Right cardiac atrium (tissue), 5 donors: ENCODE measurements at regions not wholly inside any gene's neighbourhood (a gene's known extent, or its start where the extent isn't known, plus 50 kb on each side); places are given as distances from the start of the nearest gene placed in this dataset.
"Not testable (repeated sequence)": the region's sequence is repeated elsewhere in the genome, so short reads cannot be mapped to it uniquely, and the experiment has no call there.

Experiments used
- ATAC-seq, 2 donors: fragments of 200-7000 bp; cut with Tn5 transposase; one replicate each; pipeline versions ENCODE4 v1.8.0 to v1.9.1; 2020; ENCODE audit warnings: moderate library complexity in 2 of 2, mild to moderate bottlenecking in 1 of 2
- DNase-seq, 3 donors: peaks; one replicate each; pipeline ENCODE4 v3.0.0-alpha.2; 2020
- H3K27ac ChIP-seq: one replicate; pipeline ENCODE4 v1.5.1; 2013; ENCODE audit warnings: mild to moderate bottlenecking, low read length, control low read depth, moderate library complexity
- H3K27me3 ChIP-seq: one replicate; pipeline ENCODE4 v1.6.1; 2013; ENCODE audit not compliant: control insufficient read depth, insufficient read depth
- H3K4me1 ChIP-seq: one replicate; pipeline ENCODE4 v1.6.1; 2013; ENCODE audit warnings: low read length; ENCODE audit not compliant: control insufficient read depth, insufficient read depth
- H3K4me3 ChIP-seq: one replicate; pipeline ENCODE4 v1.5.1; 2013; ENCODE audit warnings: low read length, control low read depth
- H3K9me3 ChIP-seq: one replicate; pipeline ENCODE4 v1.6.1; 2013; ENCODE audit warnings: low read length; ENCODE audit not compliant: control insufficient read depth
- WGBS: extraction: QIAGEN DNeasy Blood & Tissue Kit; methylation state at CpG from one replicate; pipeline ENCODE4 v1.1.7; 2013; 5-methylcytosine and 5-hydroxymethylcytosine counted together
- intact Hi-C, 4 donors: fragments of 100-400 bp; cut with DNase I; formaldehyde crosslinking; loops; one replicate each; pipeline versions ENCODE4 v1.11.0 to v1.14.0; 2022 to 2023
- donor health status: healthy with polysubstance abuse.
- donor health status: DM: no; HTN: yes; CAD: no.
- donor health status: DM: no; HTN: no; CAD: no.
- donor health status: DM: no; HTN: yes; CAD: no; lungs with severe emphysema.
- donor health status: DM: yes; HTN: yes; CAD: no.

DNA sequence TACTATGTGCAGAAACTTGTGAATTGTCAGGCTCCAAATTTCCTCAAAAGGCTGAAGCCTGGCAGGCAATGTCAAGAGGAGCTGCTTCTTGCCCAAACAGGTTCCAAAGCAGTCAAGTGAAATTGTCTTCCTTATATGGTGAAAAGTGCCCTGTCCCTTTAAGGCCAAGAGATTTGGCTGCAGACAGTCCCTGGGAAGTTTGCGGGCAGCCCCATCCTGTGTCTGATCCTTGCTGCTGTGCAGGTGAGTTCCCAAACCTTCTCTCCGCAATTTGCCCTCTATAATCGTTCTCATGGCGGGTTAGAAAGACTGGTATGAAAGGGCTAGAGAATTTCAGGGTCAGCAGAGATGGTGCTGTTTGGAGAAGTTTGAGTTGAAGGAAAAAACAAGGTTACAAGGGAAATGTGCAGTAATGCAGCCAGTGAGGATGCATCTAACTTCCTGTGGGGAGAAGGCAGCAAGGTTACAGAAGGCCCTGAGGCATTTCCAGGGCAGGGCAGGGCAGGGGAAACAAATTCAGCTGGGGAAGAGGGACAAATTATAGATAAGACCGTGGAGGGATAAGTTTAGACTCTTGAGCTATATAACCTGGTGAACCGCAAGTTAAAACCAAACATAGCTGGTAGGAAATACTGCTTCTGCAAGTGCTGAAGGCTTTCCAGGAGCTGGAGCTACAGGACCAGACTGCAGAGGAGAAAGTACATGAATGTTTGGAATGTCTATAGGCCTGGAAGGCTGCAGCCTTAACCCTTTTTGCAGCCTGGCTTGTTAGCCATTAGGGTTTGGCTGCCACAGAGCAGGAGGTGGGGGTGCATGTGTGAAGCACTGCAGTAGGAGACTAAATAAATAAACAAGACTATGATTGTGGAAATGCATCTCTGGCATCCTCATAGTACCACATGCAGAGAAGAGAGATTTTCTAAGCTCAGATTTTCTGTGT lies 256.2 kb upstream of the IL12A start:
- intact Hi-C loops: no loop called here
- Histone ChIP-seq H3K4me1 (peaks cover 1% of the 10 kb centered on the region), H3K27ac (peak overlapping the region; percentile 51), H3K4me3 (peak overlapping the region; percentile 33), H3K9me3 (no peaks in the 10 kb centered on the region), H3K27me3 (no peaks in the 10 kb centered on the region)
- WGBS: 23% methylated on average over 6 of the region's 6 CpGs
- DNase-seq (peak in 1 of 3 donors; percentile 29), ATAC-seq (peak; percentile 59 to 68)

DNA sequence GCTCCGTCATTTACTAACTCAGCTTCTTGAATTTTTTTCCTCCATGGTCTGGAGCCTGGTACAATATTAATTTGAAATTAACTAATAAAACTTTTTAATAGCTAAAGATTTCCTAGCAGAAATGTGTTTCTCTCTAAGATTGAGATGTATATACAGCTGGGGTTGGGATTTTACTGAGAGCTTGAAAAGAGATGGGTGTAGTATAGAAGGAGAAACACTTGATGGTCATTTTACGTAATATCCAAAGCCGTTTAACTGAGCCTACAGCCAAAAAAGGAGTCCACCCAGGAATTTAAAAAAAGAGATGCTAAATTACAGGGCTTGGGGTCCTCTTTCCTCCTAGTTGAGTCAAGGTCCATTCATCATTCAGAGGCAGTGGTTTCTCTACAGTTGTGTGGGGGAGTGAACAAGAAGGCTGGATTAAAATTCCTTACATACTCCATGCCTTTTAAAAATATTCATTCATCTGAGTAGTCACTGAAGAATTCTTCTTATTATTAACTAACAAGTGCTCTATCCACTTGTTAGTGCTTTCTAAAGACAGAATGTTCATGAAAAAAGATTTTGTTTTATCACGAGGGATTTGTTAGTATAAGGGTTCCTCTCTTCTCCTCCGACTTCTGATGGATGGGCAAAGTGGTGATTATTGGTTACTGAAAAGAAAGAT lies 255.3 kb upstream of the IL12A start:
- H3K27ac ChIP-seq: no peak overlapping the region
- DNase-seq: no peak
- peaks cover 1% of the 10 kb centered on the region for H3K4me1 ChIP-seq
- H3K9me3 ChIP-seq: no peaks in the 10 kb centered on the region
- no peak for ATAC-seq
- H3K4me3 ChIP-seq: no peak overlapping the region
- no peaks in the 10 kb centered on the region for H3K27me3 ChIP-seq
- 60% methylated on average over 5 of the region's 5 CpGs for WGBS
- intact Hi-C loops: no loop called here

DNA sequence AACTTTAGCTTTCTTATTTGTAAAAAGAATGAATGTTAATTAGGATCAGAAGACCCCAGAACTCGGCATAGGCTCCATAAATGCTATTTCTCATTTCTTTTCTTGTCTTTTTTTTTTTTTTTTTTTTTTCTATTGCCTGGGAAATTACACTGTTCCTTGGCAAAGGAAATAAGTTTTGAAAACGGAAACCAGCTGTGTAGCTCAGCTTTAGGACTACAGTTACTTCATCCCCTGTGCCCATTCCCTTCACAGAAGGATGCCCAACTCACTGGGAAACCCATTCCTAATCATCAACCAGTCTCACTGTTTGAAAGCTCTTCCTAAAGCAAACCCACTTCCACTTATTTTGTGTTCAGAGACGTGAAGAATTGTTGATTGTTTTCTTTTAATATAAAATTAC lies 254.0 kb upstream of the IL12A start:
- Histone ChIP-seq H3K4me1 (peaks cover 1% of the 10 kb centered on the region), H3K27ac (no peak overlapping the region), H3K27me3 (no peaks in the 10 kb centered on the region), H3K4me3 (no peak overlapping the region), H3K9me3 (no peaks in the 10 kb centered on the region)
- intact Hi-C loops: no loop called here
- 55% methylated on average over 3 of the region's 3 CpGs for WGBS
- DNase-seq: no peak
- ATAC-seq: no peak

DNA sequence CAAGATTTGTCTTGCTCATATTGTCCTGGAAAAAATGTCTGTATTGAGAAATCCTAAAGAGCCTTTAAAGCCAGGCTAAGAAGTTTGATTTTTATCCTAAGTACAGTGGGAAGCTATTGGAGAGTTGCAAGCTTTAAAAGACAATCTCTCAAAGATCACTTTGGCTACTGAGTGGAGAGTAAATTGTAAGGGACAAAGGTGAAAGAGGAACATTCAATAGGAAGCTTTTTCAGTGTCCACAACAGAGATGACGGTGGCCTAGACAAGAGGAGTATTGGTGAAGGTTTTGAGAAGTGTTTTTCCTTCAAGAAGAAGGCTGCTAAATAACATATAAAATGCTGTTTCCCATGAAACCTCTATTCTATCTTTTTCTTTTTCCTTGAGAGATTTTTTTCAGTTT lies 249.5 kb upstream of the IL12A start:
- no peak for ATAC-seq
- Histone ChIP-seq H3K4me1 (no peaks in the 10 kb centered on the region), H3K27ac (no peak overlapping the region), H3K27me3 (no peaks in the 10 kb centered on the region), H3K9me3 (no peaks in the 10 kb centered on the region), H3K4me3 (no peak overlapping the region)
- WGBS: 88% methylated on average over 1 of the region's 1 CpG
- intact Hi-C loops: no loop called here
- no peak for DNase-seq

DNA sequence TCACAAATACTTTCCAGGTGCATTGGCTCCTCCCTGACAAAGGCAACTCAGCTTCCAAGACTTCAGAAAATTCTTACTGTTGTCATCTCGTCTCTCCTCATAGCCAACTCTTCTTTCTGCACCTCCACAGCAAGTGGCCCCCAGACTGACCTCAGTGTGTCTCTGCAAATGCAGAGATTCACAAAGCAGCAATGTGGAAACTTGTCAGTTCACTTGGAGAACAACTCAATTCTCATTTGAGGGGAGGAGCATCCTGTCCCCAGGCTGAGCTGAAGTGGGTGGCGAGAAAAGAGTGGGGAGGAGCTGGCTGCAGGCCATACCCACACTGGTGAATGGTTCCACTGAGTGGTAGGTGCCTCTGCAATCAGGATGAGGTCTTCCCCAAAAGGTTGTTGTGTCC lies 248.7 kb upstream of the IL12A start:
- 74% methylated on average over 2 of the region's 2 CpGs for WGBS
- Histone ChIP-seq H3K27ac (no peak overlapping the region), H3K4me1 (no peaks in the 10 kb centered on the region), H3K4me3 (no peak overlapping the region), H3K27me3 (no peaks in the 10 kb centered on the region), H3K9me3 (no peaks in the 10 kb centered on the region)
- ATAC-seq (no peak), DNase-seq (no peak)
- intact Hi-C loops: no loop called here

DNA sequence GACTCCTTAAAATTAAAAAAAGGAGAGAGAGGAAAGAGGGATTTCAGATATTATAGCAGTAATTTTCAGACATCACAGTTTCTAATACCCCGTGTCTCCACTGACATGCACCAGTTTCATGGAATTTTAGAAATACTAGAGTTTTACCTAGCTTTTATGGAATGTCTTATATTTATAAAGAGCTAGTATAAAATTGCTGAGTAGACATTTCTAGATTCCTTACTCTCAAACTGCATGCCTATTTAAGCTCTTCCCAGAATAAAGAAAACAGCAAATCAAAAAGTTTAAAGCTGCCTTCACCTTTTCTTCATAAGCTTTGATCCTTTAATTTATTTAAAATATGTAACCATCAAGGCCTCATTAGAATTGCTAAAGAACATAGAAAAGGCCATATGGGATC lies 247.4 kb upstream of the IL12A start:
- ATAC-seq (no peak), DNase-seq (no peak)
- WGBS: 91% methylated on average over 1 of the region's 1 CpG
- H3K27ac ChIP-seq: no peak overlapping the region
- intact Hi-C loops: no loop called here
- no peaks in the 10 kb centered on the region for H3K9me3 ChIP-seq
- no peaks in the 10 kb centered on the region for H3K27me3 ChIP-seq
- H3K4me1 ChIP-seq: no peaks in the 10 kb centered on the region
- no peak overlapping the region for H3K4me3 ChIP-seq

DNA sequence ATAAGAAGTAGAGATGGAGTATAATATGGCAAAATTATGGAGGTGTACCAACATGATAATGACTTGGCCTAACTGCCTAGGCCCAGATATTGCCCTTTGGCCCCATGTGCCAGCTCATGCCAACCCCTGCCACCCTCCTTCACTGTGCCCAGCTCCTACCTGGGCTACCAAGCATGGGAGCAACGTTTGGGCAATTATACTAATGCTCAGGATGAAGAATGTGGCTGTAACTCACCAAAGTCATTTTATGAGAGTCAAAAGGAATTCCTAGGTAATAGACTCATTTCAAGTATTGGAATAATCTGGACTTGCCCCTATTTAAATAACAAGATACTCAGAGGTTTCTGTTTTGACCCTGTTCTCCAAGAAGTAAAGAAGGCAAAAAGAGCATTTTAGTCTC lies 240.2 kb upstream of the IL12A start:
- no peak overlapping the region for H3K4me3 ChIP-seq
- intact Hi-C loops: no loop called here
- ATAC-seq (no peak), DNase-seq (no peak)
- H3K27me3 ChIP-seq: no peaks in the 10 kb centered on the region
- no peaks in the 10 kb centered on the region for H3K4me1 ChIP-seq
- H3K9me3 ChIP-seq: no peaks in the 10 kb centered on the region
- WGBS: 58% methylated on average over 1 of the region's 1 CpG
- no peak overlapping the region for H3K27ac ChIP-seq

DNA sequence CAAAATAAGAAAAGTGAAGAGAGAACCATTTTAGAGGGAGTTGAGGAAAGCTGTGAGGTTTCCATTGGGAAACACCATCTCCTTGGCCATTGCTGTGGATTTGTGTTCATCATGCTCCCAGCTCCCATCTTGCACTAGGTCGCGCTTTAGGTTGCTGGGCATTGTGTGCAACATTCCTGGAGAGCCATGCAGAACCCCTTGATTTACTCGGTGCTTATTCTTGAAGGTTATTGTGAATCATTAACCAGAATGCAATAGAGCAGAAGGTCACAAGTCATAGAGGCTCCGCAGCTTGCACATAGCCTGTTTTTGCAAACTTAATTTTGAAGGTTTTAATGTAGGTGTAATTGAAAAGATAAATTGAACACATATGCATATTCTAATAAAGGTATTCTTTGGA lies 239.2 kb upstream of the IL12A start:
- H3K27ac ChIP-seq: no peak overlapping the region
- WGBS: 92% methylated on average over 4 of the region's 4 CpGs
- no peak for ATAC-seq

DNA sequence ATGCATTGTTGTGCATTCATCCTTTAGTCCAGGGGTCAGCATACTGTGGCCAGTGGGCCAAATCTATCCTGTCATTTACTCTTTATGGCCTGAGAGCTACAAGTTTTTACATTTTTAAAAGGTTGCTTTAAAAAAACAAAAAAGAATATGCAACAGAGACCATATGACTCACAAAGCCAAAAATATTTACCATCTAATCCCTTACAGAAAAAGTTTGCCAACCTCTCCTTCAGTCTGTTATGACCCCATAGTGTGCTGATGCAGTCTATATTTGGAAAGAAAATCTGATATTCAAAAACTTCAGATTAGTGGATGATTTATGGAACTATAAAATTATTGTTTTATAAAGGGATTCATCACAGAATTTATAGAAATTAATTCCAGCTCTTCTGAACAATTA lies 237.5 kb upstream of the IL12A start:
- no peaks in the 10 kb centered on the region for H3K27me3 ChIP-seq
- intact Hi-C loops: no loop called here
- no peaks in the 10 kb centered on the region for H3K9me3 ChIP-seq
- H3K4me1 ChIP-seq: no peaks in the 10 kb centered on the region
- ATAC-seq (no peak), DNase-seq (no peak)
- H3K27ac ChIP-seq: no peak overlapping the region
- no peak overlapping the region for H3K4me3 ChIP-seq

More for the DNA sequence above, 239.2 kb upstream of the IL12A start:
- Histone ChIP-seq H3K9me3 (no peaks in the 10 kb centered on the region), H3K4me3 (no peak overlapping the region), H3K4me1 (no peaks in the 10 kb centered on the region), H3K27me3 (no peaks in the 10 kb centered on the region)
- DNase-seq: no peak
- intact Hi-C loops: no loop called here

DNA sequence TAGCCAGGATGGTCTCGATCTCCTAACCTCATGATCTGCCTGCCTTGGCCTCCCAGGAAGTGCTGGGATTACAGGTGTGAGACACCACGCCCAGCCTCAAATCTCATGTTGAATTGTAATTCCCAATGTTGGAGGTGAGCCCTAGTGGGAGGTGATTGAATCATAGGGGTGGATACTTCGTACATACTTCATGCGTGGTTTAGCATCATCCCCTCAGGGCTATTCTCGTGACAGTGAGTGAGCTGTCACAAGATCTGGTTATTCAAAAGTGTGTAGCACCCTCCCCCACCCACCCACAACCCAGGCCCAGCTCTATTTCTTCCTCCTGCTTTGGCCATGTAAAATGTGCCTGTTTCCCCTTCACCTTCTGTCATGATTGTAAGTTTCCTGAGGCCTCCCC lies 236.9 kb upstream of the IL12A start:
- no peak for ATAC-seq
- no peaks in the 10 kb centered on the region for H3K27me3 ChIP-seq
- intact Hi-C loops: no loop called here
- H3K9me3 ChIP-seq: no peaks in the 10 kb centered on the region
- H3K4me1 ChIP-seq: no peaks in the 10 kb centered on the region
- no peak overlapping the region for H3K4me3 ChIP-seq
- no peak overlapping the region for H3K27ac ChIP-seq
- WGBS: 93% methylated on average over 5 of the region's 5 CpGs
- DNase-seq: no peak

DNA sequence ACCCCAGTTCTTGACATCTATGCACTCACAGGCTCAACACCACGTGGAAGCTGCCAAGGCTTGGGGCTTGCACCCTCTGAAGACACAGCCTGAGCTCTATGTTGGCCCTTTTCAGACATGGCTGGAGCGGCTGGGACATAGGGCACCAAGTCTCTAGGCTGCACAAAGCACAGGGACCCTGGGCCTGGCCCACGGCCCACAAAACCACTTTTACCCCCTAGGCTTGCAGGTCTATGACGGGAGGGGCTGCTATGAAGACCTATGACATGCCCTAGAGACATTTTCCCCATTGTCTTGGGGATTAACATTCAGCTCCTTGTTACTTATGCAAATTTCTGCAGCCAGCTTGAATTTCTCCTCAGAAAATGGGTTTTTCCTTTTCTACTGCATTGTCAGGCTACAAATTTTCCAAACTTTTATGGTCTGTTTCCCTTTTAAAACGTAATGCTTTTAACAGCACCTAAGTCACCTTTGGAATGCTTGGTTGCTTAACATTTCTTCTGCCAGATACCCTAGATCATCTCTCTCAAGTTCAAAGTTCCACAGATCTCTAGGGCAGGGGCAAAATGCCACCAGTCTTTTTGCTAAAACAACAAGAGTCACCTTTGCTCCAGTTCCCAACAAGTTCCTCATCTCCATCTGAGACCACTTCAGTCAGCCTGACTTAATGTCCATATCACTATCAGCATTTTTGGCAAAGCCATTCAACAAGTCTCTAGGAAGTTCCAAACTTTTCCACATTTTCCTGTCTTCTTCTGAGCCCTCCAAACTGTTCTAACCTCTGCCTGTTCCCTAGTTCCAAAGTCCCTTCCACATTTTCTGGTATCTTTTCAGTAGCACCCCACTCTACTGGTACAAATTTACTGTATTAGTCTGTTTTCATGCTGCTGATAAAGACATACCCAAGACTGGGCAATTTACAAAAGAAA lies 232.1 kb upstream of the IL12A start:
- DNase-seq, H3K4me3 ChIP-seq, intact Hi-C loops, H3K27ac ChIP-seq, ATAC-seq, H3K27me3 ChIP-seq, H3K4me1 ChIP-seq, H3K9me3 ChIP-seq: not testable (repeated sequence)
- 87% methylated on average over 5 of the region's 5 CpGs for WGBS
